Stomach (tissue), 8 donors: ENCODE measurements at regions not wholly inside any gene's neighbourhood (a gene's known extent, or its start where the extent isn't known, plus 50 kb on each side); places are given as distances from the start of the nearest gene placed in this dataset.

Source experiments
- DNase-seq, 2 donors: peaks; one replicate each; pipeline versions ENCODE4 v3.0.0 to v3.0.0-alpha.2; 2013 to 2019
- H3K27ac ChIP-seq, 5 donors: fragments of 200-600 bp in 4 of 5; sonication (generic) in 4 of 5; one replicate each; pipeline ENCODE4 v1.5.1; 2013 to 2019; ENCODE audit warnings: mild to moderate bottlenecking in 1 of 5, moderate library complexity in 1 of 5
- H3K27me3 ChIP-seq, 3 donors: fragments of 200-600 bp; sonication (generic); one replicate each; pipeline ENCODE4 v1.5.1; 2017 to 2019; ENCODE audit warnings: mixed run types in 1 of 3
- H3K36me3 ChIP-seq, 4 donors: fragments of 200-600 bp; sonication (generic); 1 replicate in 3 of 4; 2 replicates in 1 of 4; pipeline ENCODE4 v1.5.1; 2016 to 2019
- H3K4me1 ChIP-seq, 4 donors: fragments of 200-600 bp; sonication (generic); one replicate each; pipeline ENCODE4 v1.5.1; 2016 to 2019
- H3K4me3 ChIP-seq, 4 donors: fragments of 200-600 bp; sonication (generic) in 3 of 4; one replicate each; pipeline ENCODE4 v1.5.1; 2016 to 2019; ENCODE audit warnings: mild to moderate bottlenecking in 1 of 4
- H3K9me3 ChIP-seq, 4 donors: fragments of 200-600 bp; sonication (generic); one replicate each; pipeline ENCODE4 v1.5.1; 2016 to 2019
- CTCF ChIP-seq, 7 experiments: fragments of 450-650 bp in 4 of 7; fragments of 200-600 bp in 3 of 7; sonication (generic) in 3 of 7; IDR thresholded peaks; one replicate each; pipeline ENCODE4 v1.5.1; 2016 to 2019; ENCODE audit warnings: antibody characterized with exemption in 7 of 7, control low read depth in 2 of 7, mild to moderate bottlenecking in 1 of 7
- EP300 ChIP-seq: sonication (generic); formaldehyde crosslinking; IDR thresholded peaks from one replicate; pipeline ENCODE4 v1.6.1; 2017; ENCODE audit warnings: antibody characterized with exemption
- POLR2A ChIP-seq, 4 donors: fragments of 450-650 bp; IDR thresholded peaks; one replicate each; pipeline ENCODE4 v1.6.1; 2016; ENCODE audit warnings: antibody characterized with exemption in 4 of 4, control low read depth in 2 of 4, mild to moderate bottlenecking in 1 of 4, moderate library complexity in 1 of 4
- POLR2AphosphoS5 ChIP-seq, 3 donors: sonication (generic); formaldehyde crosslinking; IDR thresholded peaks; one replicate each; pipeline ENCODE4 v1.6.1; 2016; ENCODE audit warnings: antibody characterized with exemption in 3 of 3
- WGBS, 5 donors: extraction: QIAGEN DNeasy Blood & Tissue Kit in 3 of 5; methylation state at CpG; one replicate each; pipeline versions ENCODE4 v1.1.5 to v1.1.7; 2013 to 2018; 5-methylcytosine and 5-hydroxymethylcytosine counted together
- intact Hi-C: fragments of 100-400 bp; cut with DNase I; formaldehyde crosslinking; loops from one replicate; pipeline ENCODE4 v1.15.1; 2023; ENCODE audit warnings: low total_unique reads
- donor health status: healthy with polysubstance abuse.
- donor health status: Bipolar disorder and iron deficiency.
- donor health status: healthy.

- intact Hi-C loops = no loop called here
- no peaks in the 10 kb centered on the region for H3K27me3 ChIP-seq
- TF ChIP-seq EP300 (no peak), POLR2AphosphoS5 (IDR thresholded peaks at IDR 0.05) (no peak), POLR2A (IDR thresholded peaks at IDR 0.05) (no peak), CTCF (IDR thresholded peaks at IDR 0.05) (no peak)
- H3K36me3 ChIP-seq = no peaks in the 10 kb centered on the region
- H3K4me3 ChIP-seq = no peak overlapping the region
- no peaks in the 10 kb centered on the region for H3K4me1 ChIP-seq
- DNase-seq = no peak
- 80 to 87% (median 81%) methylated on average over 2 of the region's 2 CpGs for WGBS, 5 donors
- H3K9me3 ChIP-seq = peaks cover 0 to 18% (median 15%) of the 10 kb centered on the region in 4 donors
- no peak overlapping the region for H3K27ac ChIP-seq
Measured at GRCh38 chr1:68827261-68827660, 330.4 kb upstream of the DEPDC1 start.

DNA sequence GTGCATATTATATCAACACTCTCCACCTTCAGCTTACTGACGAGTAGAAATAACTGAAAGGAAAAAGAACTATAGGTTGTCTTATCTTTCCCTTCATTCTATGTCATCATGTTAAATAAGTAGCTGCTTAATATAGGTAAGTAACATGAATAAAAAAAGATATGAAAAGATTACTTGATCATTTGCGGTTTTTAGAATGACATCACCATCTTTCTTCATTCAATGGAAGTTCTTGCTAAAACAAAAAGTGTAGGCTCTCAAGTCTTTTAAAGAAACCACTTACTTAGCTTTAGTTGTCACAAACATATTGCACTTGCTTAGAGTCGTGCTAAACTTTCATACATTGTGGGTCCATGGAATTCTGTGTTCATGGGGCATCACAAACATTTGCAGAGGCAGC is 331.1 kb upstream of the DEPDC1 start:
- no peak for DNase-seq
- peaks cover 0 to 18% (median 15%) of the 10 kb centered on the region in 4 donors for H3K9me3 ChIP-seq
- H3K27ac ChIP-seq = no peak overlapping the region
- 63 to 80% (median 75%) methylated on average over 3 of the region's 3 CpGs for WGBS, 5 donors
- intact Hi-C loops = no loop called here
- TF ChIP-seq POLR2A (IDR thresholded peaks at IDR 0.05) (no peak), EP300 (no peak), POLR2AphosphoS5 (IDR thresholded peaks at IDR 0.05) (no peak), CTCF (IDR thresholded peaks at IDR 0.05) (no peak)
- H3K27me3 ChIP-seq = no peaks in the 10 kb centered on the region
- no peak overlapping the region for H3K4me3 ChIP-seq
- no peaks in the 10 kb centered on the region for H3K4me1 ChIP-seq
- H3K36me3 ChIP-seq = no peaks in the 10 kb centered on the region

DNA sequence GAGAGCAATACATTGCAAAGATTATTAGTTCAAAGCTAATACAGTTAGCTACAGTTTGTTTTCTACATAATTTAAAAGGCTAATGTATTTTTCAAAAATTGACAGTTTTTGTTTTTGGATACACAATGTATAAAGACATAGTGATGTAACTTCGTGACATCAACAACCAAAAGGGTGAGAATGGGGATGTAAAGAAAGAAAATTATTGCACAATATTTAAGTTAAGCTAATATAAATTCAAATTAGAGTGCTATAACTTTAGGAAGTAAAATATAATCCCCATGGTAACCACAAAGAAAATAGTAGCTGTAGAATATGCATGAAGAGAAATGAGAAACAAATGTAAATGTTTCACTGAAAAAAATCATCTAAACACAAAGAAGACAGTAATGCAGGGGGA is 334.4 kb upstream of the DEPDC1 start:
- DNase-seq = no peak
- TF ChIP-seq POLR2A (IDR thresholded peaks at IDR 0.05) (no peak), POLR2AphosphoS5 (IDR thresholded peaks at IDR 0.05) (no peak)
- WGBS, 5 donors = 0 to 1% (median 0%) methylated on average over 1 of the region's 1 CpG

GRCh38 chr1:68848017-68848416 is 351.1 kb upstream of the DEPDC1 start:
- Histone ChIP-seq H3K4me3 (no peak overlapping the region), H3K27me3 (no peaks in the 10 kb centered on the region), H3K4me1 (no peaks in the 10 kb centered on the region), H3K27ac (no peak overlapping the region), H3K9me3 (peaks cover 0 to 6% (median 3%) of the 10 kb centered on the region in 4 donors), H3K36me3 (no peaks in the 10 kb centered on the region)
- 77 to 84% (median 82%) methylated on average over 3 of the region's 3 CpGs for WGBS, 5 donors
- intact Hi-C loops = no loop called here
- DNase-seq = no peak
- TF ChIP-seq EP300 (no peak), CTCF (IDR thresholded peaks at IDR 0.05) (no peak), POLR2AphosphoS5 (IDR thresholded peaks at IDR 0.05) (no peak), POLR2A (IDR thresholded peaks at IDR 0.05) (no peak)

More for the DNA sequence above, 334.4 kb upstream of the DEPDC1 start:
- Histone ChIP-seq H3K36me3 (no peaks in the 10 kb centered on the region), H3K4me1 (no peaks in the 10 kb centered on the region), H3K9me3 (peaks cover 0 to 18% (median 15%) of the 10 kb centered on the region in 4 donors), H3K27me3 (no peaks in the 10 kb centered on the region), H3K4me3 (no peak overlapping the region), H3K27ac (no peak overlapping the region)
- intact Hi-C loops = no loop called here

DNA sequence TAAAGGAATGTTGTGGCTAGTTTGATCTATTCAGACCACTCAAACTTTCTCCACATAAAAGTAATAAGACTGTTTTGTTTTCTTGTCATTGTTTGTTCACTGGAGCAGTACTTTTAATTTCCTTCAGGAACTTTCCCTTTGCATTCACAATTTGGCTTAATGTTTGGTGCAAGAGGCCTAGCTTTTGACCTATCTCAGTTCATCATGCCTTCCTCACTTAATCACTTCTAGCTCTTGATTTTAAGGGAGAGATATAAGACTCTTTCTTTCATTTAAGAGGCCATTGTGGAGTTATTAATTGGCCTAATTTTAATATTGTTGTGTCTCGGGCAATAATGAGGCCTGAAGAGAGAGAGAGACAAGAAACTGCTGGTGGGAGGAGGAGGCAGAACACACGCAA is 371.7 kb upstream of the DEPDC1 start:
- TF ChIP-seq POLR2AphosphoS5 (IDR thresholded peaks at IDR 0.05) = no peak
- TF ChIP-seq POLR2A (IDR thresholded peaks at IDR 0.05) = no peak
- no peak for TF ChIP-seq EP300
- TF ChIP-seq CTCF (IDR thresholded peaks at IDR 0.05) = no peak
- no peak for DNase-seq
- Histone ChIP-seq H3K27me3 (no peaks in the 10 kb centered on the region), H3K36me3 (no peaks in the 10 kb centered on the region), H3K4me1 (no peaks in the 10 kb centered on the region), H3K4me3 (no peak overlapping the region), H3K27ac (no peak overlapping the region), H3K9me3 (peaks cover 0 to 26% (median 5%) of the 10 kb centered on the region in 4 donors)
- WGBS, 5 donors = 75 to 89% (median 85%) methylated on average over 2 of the region's 2 CpGs
- intact Hi-C loops = no loop called here
